Large intestine (tissue), 3 donors: ENCODE measurements at regions not wholly inside any gene's neighbourhood (a gene's known extent, or its start where the extent isn't known, plus 50 kb on each side); places are given as distances from the start of the nearest gene placed in this dataset.
"Not testable (repeated sequence)": the region's sequence is repeated elsewhere in the genome, so short reads cannot be mapped to it uniquely, and the experiment has no call there.

Experiments
- DNase-seq, 2 donors: peaks; one replicate each; pipeline versions ENCODE4 v3.0.0 to v3.0.0-alpha.2; 2013
- H3K27ac ChIP-seq: one replicate; pipeline ENCODE4 v1.5.1; 2013; ENCODE audit warnings: low read length
- H3K27me3 ChIP-seq: 2 replicates; pipeline ENCODE4 v1.6.1; 2013; ENCODE audit warnings: low read length; ENCODE audit not compliant: control insufficient read depth, insufficient read depth
- H3K36me3 ChIP-seq: 2 replicates; pipeline ENCODE4 v1.6.1; 2013; ENCODE audit warnings: low read length; ENCODE audit not compliant: control insufficient read depth, insufficient read depth
- H3K4me1 ChIP-seq: one replicate; pipeline ENCODE4 v1.6.1; 2013; ENCODE audit warnings: low read length; ENCODE audit not compliant: control insufficient read depth, insufficient read depth
- H3K4me3 ChIP-seq: one replicate; pipeline ENCODE4 v1.5.1; 2013; ENCODE audit warnings: low read length
- H3K9me3 ChIP-seq: one replicate; pipeline ENCODE4 v1.6.1; 2013; ENCODE audit warnings: mild to moderate bottlenecking, low read depth, low read length, moderate library complexity; ENCODE audit not compliant: control insufficient read depth
- WGBS: methylation state at CpG from one replicate; pipeline ENCODE4 v1.1.5; 2013; ENCODE audit warnings: low lambda C conversion rate; ENCODE audit not compliant: insufficient coverage; 5-methylcytosine and 5-hydroxymethylcytosine counted together

GRCh38 chr5:91472631-91473030 lies 89.5 kb upstream of the ARRDC3 start:
- Histone ChIP-seq H3K4me3 (no peak overlapping the region), H3K27me3 (no peaks in the 10 kb centered on the region), H3K36me3 (no peaks in the 10 kb centered on the region), H3K4me1 (no peaks in the 10 kb centered on the region), H3K27ac (no peak overlapping the region), H3K9me3 (no peaks in the 10 kb centered on the region)
- DNase-seq, result no peak
- WGBS, result no CpG with 5 or more reads among the region's 1 CpG

GRCh38 chr5:91469517-91470165 lies 86.5 kb upstream of the ARRDC3 start:
- WGBS, result 40% methylated on average over 2 of the region's 10 CpGs
- Histone ChIP-seq H3K4me1 (no peaks in the 10 kb centered on the region), H3K36me3 (no peaks in the 10 kb centered on the region), H3K27ac (no peak overlapping the region), H3K4me3 (no peak overlapping the region), H3K27me3 (no peaks in the 10 kb centered on the region), H3K9me3 (no peaks in the 10 kb centered on the region)
- no peak for DNase-seq

- H3K4me3 ChIP-seq, result no peak overlapping the region
- H3K4me1 ChIP-seq, result no peaks in the 10 kb centered on the region
- no peak for DNase-seq
- H3K9me3 ChIP-seq, result no peaks in the 10 kb centered on the region
- no peaks in the 10 kb centered on the region for H3K27me3 ChIP-seq
- no peaks in the 10 kb centered on the region for H3K36me3 ChIP-seq
- H3K27ac ChIP-seq, result no peak overlapping the region
- WGBS, result 75% methylated on average over 5 of the region's 7 CpGs
These were observed 85.7 kb upstream of the ARRDC3 start for GRCh38 chr5:91468651-91469422.

GRCh38 chr5:91464886-91465646 lies 81.9 kb upstream of the ARRDC3 start:
- no peaks in the 10 kb centered on the region for H3K4me1 ChIP-seq
- WGBS, result 93% methylated on average over 3 of the region's 4 CpGs
- H3K9me3 ChIP-seq, result no peaks in the 10 kb centered on the region

GRCh38 chr5:91457681-91458058 lies 74.6 kb upstream of the ARRDC3 start:
- H3K4me3 ChIP-seq, result no peak overlapping the region
- 83% methylated on average over 1 of the region's 1 CpG for WGBS
- DNase-seq, result no peak
- H3K4me1 ChIP-seq, result no peaks in the 10 kb centered on the region
- H3K27me3 ChIP-seq, result no peaks in the 10 kb centered on the region
- H3K36me3 ChIP-seq, result no peaks in the 10 kb centered on the region
- no peak overlapping the region for H3K27ac ChIP-seq
- H3K9me3 ChIP-seq, result no peaks in the 10 kb centered on the region

More at GRCh38 chr5:91464886-91465646, 81.9 kb upstream of the ARRDC3 start:
- H3K36me3 ChIP-seq, result no peaks in the 10 kb centered on the region
- H3K4me3 ChIP-seq, result no peak overlapping the region
- H3K27ac ChIP-seq, result no peak overlapping the region
- no peak for DNase-seq
- no peaks in the 10 kb centered on the region for H3K27me3 ChIP-seq

GRCh38 chr5:91456928-91457680 lies 74.0 kb upstream of the ARRDC3 start:
- Histone ChIP-seq H3K27me3 (no peaks in the 10 kb centered on the region), H3K36me3 (no peaks in the 10 kb centered on the region), H3K9me3 (no peaks in the 10 kb centered on the region), H3K4me3 (no peak overlapping the region), H3K27ac (no peak overlapping the region), H3K4me1 (no peaks in the 10 kb centered on the region)
- no peak for DNase-seq
- WGBS, result no CpG with 5 or more reads among the region's 2 CpGs

GRCh38 chr5:91449083-91449482 lies 66.0 kb upstream of the ARRDC3 start:
- Histone ChIP-seq H3K27me3 (no peaks in the 10 kb centered on the region), H3K27ac (no peak overlapping the region), H3K4me3 (no peak overlapping the region), H3K9me3 (no peaks in the 10 kb centered on the region), H3K36me3 (no peaks in the 10 kb centered on the region), H3K4me1 (no peaks in the 10 kb centered on the region)
- no peak for DNase-seq
- no CpG with 5 or more reads among the region's 1 CpG for WGBS

- not testable (repeated sequence) for DNase-seq, H3K36me3 ChIP-seq, H3K4me1 ChIP-seq, H3K27me3 ChIP-seq, H3K27ac ChIP-seq, H3K9me3 ChIP-seq, H3K4me3 ChIP-seq
- WGBS, result 100% methylated on average over 1 of the region's 2 CpGs
These were observed 65.0 kb upstream of the ARRDC3 start for GRCh38 chr5:91448079-91448478.

GRCh38 chr5:91446880-91447279 lies 63.8 kb upstream of the ARRDC3 start:
- not testable (repeated sequence) for H3K4me1 ChIP-seq, H3K9me3 ChIP-seq, H3K27me3 ChIP-seq, DNase-seq, H3K4me3 ChIP-seq, H3K36me3 ChIP-seq, H3K27ac ChIP-seq
- WGBS, result no CpG with 5 or more reads among the region's 3 CpGs
